ENCODE measurements at regions not wholly inside any gene's neighbourhood (a gene's known extent, or its start where the extent isn't known, plus 50 kb on each side); places are given as distances from the start of the nearest gene placed in this dataset.

DNA sequence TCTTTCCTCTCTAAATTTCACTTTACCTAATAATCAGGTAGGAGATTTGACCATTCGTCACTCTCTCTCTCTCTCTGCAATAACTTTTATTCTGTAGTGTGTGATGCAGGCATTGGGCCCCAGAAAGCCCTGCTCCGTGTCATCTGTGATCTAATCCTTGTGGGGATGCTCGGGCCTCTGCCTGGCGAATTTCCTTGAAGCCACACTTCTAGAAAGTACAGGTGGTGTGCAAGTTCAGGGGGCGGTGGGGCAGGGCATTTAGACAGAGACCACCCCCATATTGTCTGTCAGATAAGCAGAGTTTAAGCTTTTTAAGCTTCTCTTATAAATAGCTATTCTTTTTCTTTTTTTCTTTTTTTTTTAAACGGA lies 53.4 kb upstream of the GPR12 start:
- no peak for FAIRE-seq
- Histone ChIP-seq H3K9me3 (ENCODE audit: control insufficient read depth in 2 of 3, insufficient read depth in 1 of 3, low read length in 3 of 3) (no peaks in the 10 kb centered on the region), H3K36me3 (ENCODE audit: control insufficient read depth in 2 of 3, insufficient read depth in 3 of 3, low read length in 3 of 3) (no peaks in the 10 kb centered on the region), H3K4me3 (ENCODE audit: low read length in 3 of 3) (no peak overlapping the region), H3K4me1 (ENCODE audit: control insufficient read depth in 2 of 3, insufficient read depth in 2 of 3, low read depth in 1 of 3, low read length in 3 of 3) (no peaks in the 10 kb centered on the region), H3K9ac (ENCODE audit: low read length in 3 of 3) (no peak overlapping the region), H3K27me3 (ENCODE audit: control insufficient read depth, insufficient read depth, low read length) (no peaks in the 10 kb centered on the region), H3K27ac (ENCODE audit: low read depth in 2 of 2, low read length in 2 of 2) (no peak overlapping the region)
- TF ChIP-seq, protein P1, sequence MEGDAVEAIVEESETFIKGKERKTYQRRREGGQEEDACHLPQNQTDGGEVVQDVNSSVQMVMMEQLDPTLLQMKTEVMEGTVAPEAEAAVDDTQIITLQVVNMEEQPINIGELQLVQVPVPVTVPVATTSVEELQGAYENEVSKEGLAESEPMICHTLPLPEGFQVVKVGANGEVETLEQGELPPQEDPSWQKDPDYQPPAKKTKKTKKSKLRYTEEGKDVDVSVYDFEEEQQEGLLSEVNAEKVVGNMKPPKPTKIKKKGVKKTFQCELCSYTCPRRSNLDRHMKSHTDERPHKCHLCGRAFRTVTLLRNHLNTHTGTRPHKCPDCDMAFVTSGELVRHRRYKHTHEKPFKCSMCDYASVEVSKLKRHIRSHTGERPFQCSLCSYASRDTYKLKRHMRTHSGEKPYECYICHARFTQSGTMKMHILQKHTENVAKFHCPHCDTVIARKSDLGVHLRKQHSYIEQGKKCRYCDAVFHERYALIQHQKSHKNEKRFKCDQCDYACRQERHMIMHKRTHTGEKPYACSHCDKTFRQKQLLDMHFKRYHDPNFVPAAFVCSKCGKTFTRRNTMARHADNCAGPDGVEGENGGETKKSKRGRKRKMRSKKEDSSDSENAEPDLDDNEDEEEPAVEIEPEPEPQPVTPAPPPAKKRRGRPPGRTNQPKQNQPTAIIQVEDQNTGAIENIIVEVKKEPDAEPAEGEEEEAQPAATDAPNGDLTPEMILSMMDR (IDR thresholded peaks at IDR 0.05; ENCODE audit: borderline replicate concordance, extremely low read depth, insufficient read depth): no peak
- intact Hi-C loops (cut with DNase I): no loop called here
- no peak for DNase-seq

DNA sequence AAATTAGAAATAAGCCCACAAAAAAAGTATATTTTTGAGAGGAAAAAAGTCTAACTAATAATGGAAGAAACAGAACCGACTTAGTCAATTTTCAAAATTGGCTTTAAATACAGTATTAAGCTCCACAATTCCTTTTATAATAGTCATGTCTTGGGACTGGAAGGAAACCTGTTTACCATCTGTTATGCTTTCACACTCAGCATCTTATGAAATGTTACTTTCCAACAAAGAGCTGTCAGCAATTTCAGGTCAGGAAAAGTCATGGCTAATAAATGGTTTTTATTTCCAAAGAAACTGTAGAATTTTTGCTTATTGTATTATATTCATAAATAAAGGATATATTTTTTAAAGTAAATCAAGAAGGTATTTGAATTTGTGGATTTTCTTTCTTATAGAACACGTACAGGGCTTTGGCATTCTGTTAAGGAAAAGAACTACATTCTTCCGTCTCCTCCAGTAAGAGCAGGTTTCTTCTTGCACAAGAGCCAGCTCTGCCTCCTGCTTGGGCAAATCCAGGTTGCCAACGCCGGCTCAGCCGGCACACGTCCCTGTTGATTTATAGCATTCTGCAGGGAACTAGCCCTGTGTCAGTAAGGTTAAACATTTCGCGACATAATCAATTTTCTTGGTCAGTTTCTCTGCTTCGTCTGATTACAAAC lies 52.9 kb upstream of the GPR12 start:
- Histone ChIP-seq H3K36me3 (ENCODE audit: control insufficient read depth in 2 of 3, insufficient read depth in 3 of 3, low read length in 3 of 3) (no peaks in the 10 kb centered on the region), H3K27me3 (ENCODE audit: control insufficient read depth, insufficient read depth, low read length) (no peaks in the 10 kb centered on the region), H3K27ac (ENCODE audit: low read depth in 2 of 2, low read length in 2 of 2) (no peak overlapping the region), H3K4me3 (ENCODE audit: low read length in 3 of 3) (no peak overlapping the region), H3K9me3 (ENCODE audit: control insufficient read depth in 2 of 3, insufficient read depth in 1 of 3, low read length in 3 of 3) (no peaks in the 10 kb centered on the region), H3K9ac (ENCODE audit: low read length in 3 of 3) (no peak overlapping the region), H3K4me1 (ENCODE audit: control insufficient read depth in 2 of 3, insufficient read depth in 2 of 3, low read depth in 1 of 3, low read length in 3 of 3) (no peaks in the 10 kb centered on the region)
- DNase-seq (peak in 3 of 5 donors; percentile 17 to 21 (median 18)), FAIRE-seq (no peak)
- intact Hi-C loops (cut with DNase I): no loop called here
- TF ChIP-seq, protein P1 (IDR thresholded peaks at IDR 0.05; ENCODE audit: borderline replicate concordance, extremely low read depth, insufficient read depth): no peak

DNA sequence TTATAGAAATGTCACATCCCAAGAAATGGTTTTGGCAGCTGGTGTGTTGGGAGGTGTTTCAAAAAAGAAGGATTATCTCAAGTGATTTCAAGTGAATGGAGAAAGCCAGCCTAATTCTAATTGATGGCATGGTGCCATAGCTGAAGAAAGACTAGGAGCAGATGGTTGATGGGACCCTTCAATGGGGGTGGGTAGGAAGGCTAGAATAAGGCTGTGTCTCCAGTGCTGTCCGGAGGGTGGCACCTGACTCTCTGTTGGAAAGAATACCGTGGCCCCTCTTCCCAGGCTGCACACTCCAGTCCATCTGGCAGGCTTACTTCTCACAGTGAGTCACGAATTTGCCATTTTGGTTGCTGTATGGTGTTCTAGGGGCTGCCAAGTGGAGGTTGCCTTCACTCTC lies 51.0 kb upstream of the GPR12 start:
- no peak for FAIRE-seq
- no peaks in the 10 kb centered on the region for H3K9me3 ChIP-seq (ENCODE audit: control insufficient read depth in 2 of 3, insufficient read depth in 1 of 3, low read length in 3 of 3)

More for the DNA sequence above, 51.0 kb upstream of the GPR12 start:
- Histone ChIP-seq H3K4me3 (ENCODE audit: low read length in 3 of 3) (no peak overlapping the region), H3K9ac (ENCODE audit: low read length in 3 of 3) (no peak overlapping the region), H3K36me3 (ENCODE audit: control insufficient read depth in 2 of 3, insufficient read depth in 3 of 3, low read length in 3 of 3) (no peaks in the 10 kb centered on the region), H3K27me3 (ENCODE audit: control insufficient read depth, insufficient read depth, low read length) (no peaks in the 10 kb centered on the region), H3K27ac (ENCODE audit: low read depth in 2 of 2, low read length in 2 of 2) (no peak overlapping the region), H3K4me1 (ENCODE audit: control insufficient read depth in 2 of 3, insufficient read depth in 2 of 3, low read depth in 1 of 3, low read length in 3 of 3) (no peaks in the 10 kb centered on the region)
- no peak for DNase-seq
- TF ChIP-seq, protein P1 (IDR thresholded peaks at IDR 0.05; ENCODE audit: borderline replicate concordance, extremely low read depth, insufficient read depth): no peak
- intact Hi-C loops (cut with DNase I): no loop called here

Data from kidney (tissue), 13 donors.